ENCODE measurements at regions not wholly inside any gene's neighbourhood (a gene's known extent, or its start where the extent isn't known, plus 50 kb on each side); places are given as distances from the start of the nearest gene placed in this dataset.

GRCh38 chr13:79018166-79018565 lies 359.2 kb upstream of the OBI1 start:
- peak; percentile 12; the same call in 1 of the 2 replicates for TF ChIP-seq CTCF (IDR thresholded peaks at IDR 0.05; ENCODE audit: low read length)
- no peak for TF ChIP-seq EZH2 (IDR thresholded peaks at IDR 0.05; ENCODE audit: borderline replicate concordance, low read length)
